NOMO-1 (cell line): ENCODE measurements at regions not wholly inside any gene's neighbourhood (a gene's known extent, or its start where the extent isn't known, plus 50 kb on each side); places are given as distances from the start of the nearest gene placed in this dataset.
A peak's percentile ranks its signal among the peaks of the same experiment; 100 is the strongest.
"Not testable (repeated sequence)": the region's sequence is repeated elsewhere in the genome, so short reads cannot be mapped to it uniquely, and the experiment has no call there.

Experiments used
- DNase-seq, 2 experiments: peaks; one replicate each; lab custom pipeline; 2025; ENCODE audit not compliant: unreplicated experiment in 2 of 2; lab: John Stamatoyannopoulos, UW

GRCh38 chr5:28313953-28314352 is 1275.6 kb upstream of the CDH9 start:
- no peak for DNase-seq

- DNase-seq: no peak
Observed at GRCh38 chr5:28313321-28313951, 1275.0 kb upstream of the CDH9 start.

GRCh38 chr5:28310696-28311095 is 1272.3 kb upstream of the CDH9 start:
- DNase-seq: no peak

GRCh38 chr5:28305891-28306290 is 1267.5 kb upstream of the CDH9 start:
- no peak for DNase-seq

- DNase-seq: no peak
Observed at GRCh38 chr5:28301712-28302111, 1263.3 kb upstream of the CDH9 start.

GRCh38 chr5:28296254-28297013 is 1258.0 kb upstream of the CDH9 start:
- no peak for DNase-seq

- not testable (repeated sequence) for DNase-seq
Observed at GRCh38 chr5:28287021-28287420, 1248.6 kb upstream of the CDH9 start.

- no peak for DNase-seq
Observed at GRCh38 chr5:28286566-28286965, 1248.2 kb upstream of the CDH9 start.

- DNase-seq: no peak
Observed at GRCh38 chr5:28284788-28285187, 1246.4 kb upstream of the CDH9 start.

- DNase-seq: no peak
Observed at GRCh38 chr5:28281351-28281750, 1243.0 kb upstream of the CDH9 start.

GRCh38 chr5:28275931-28276330 is 1237.5 kb upstream of the CDH9 start:
- DNase-seq: no peak

- DNase-seq: no peak
Observed at GRCh38 chr5:28269978-28270377, 1231.6 kb upstream of the CDH9 start.

- DNase-seq: no peak
Observed at GRCh38 chr5:28265877-28266276, 1227.5 kb upstream of the CDH9 start.

- DNase-seq: peak in 1 of 2 experiments; percentile 44
Observed at GRCh38 chr5:28254846-28255245, 1216.5 kb upstream of the CDH9 start.

GRCh38 chr5:28253431-28253830 is 1215.0 kb upstream of the CDH9 start:
- no peak for DNase-seq

GRCh38 chr5:28249771-28250415 is 1211.5 kb upstream of the CDH9 start:
- no peak for DNase-seq

- DNase-seq: no peak
Observed at GRCh38 chr5:28234356-28234968, 1196.1 kb upstream of the CDH9 start.

GRCh38 chr5:28226407-28226806 is 1188.0 kb upstream of the CDH9 start:
- no peak for DNase-seq

- no peak for DNase-seq
Observed at GRCh38 chr5:28219539-28219938, 1181.2 kb upstream of the CDH9 start.

GRCh38 chr5:28217695-28218094 is 1179.3 kb upstream of the CDH9 start:
- DNase-seq: no peak

GRCh38 chr5:28216939-28217360 is 1178.6 kb upstream of the CDH9 start:
- no peak for DNase-seq
